ENCODE measurements at regions not wholly inside any gene's neighbourhood (a gene's known extent, or its start where the extent isn't known, plus 50 kb on each side); places are given as distances from the start of the nearest gene placed in this dataset.

- DNase-seq (no peak), ATAC-seq (no peak)
- Histone ChIP-seq H3K9me3 (no peaks in the 10 kb centered on the region), H3K4me1 (no peaks in the 10 kb centered on the region), H3K27me3 (no peaks in the 10 kb centered on the region), H3K4me3 (no peak overlapping the region), H3K27ac (no peak overlapping the region), H3K36me3 (replicated peaks in 1 of 2; ENCODE audit: insufficient read depth in 1 of 2, low read depth in 2 of 2) (no peaks in the 10 kb centered on the region)
- TF ChIP-seq, protein P1, sequence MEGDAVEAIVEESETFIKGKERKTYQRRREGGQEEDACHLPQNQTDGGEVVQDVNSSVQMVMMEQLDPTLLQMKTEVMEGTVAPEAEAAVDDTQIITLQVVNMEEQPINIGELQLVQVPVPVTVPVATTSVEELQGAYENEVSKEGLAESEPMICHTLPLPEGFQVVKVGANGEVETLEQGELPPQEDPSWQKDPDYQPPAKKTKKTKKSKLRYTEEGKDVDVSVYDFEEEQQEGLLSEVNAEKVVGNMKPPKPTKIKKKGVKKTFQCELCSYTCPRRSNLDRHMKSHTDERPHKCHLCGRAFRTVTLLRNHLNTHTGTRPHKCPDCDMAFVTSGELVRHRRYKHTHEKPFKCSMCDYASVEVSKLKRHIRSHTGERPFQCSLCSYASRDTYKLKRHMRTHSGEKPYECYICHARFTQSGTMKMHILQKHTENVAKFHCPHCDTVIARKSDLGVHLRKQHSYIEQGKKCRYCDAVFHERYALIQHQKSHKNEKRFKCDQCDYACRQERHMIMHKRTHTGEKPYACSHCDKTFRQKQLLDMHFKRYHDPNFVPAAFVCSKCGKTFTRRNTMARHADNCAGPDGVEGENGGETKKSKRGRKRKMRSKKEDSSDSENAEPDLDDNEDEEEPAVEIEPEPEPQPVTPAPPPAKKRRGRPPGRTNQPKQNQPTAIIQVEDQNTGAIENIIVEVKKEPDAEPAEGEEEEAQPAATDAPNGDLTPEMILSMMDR (IDR thresholded peaks at IDR 0.05), result no peak
- no peak for TF ChIP-seq POLR2A (IDR thresholded peaks at IDR 0.05)
- 54 to 65% methylated on average over 2 of the region's 2 CpGs for WGBS, 2 donors
- intact Hi-C loops (cut with DNase I), result no loop called here
Measured at GRCh38 chr9:7862170-7862569, 62.6 kb upstream of the DMAC1 start.

DNA sequence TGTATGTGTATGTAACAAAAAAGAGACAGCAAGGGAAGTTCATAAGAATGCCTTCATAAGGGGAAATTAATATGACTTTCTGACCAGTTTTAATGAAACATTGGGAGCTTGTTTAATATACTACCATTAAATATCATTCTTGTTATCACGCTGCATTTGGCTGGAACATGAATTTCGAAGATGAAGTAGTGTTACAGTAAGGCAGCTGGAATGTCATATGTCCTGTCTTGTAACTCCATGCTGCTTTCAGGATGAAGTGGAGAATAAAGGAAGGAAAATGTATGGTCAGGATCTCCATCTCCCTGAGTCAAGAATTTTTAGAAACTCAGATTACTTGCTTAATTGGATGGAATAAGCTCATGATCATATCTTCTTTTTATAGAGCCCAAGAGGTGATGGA lies 61.5 kb upstream of the DMAC1 start:
- no peak for TF ChIP-seq POLR2A (IDR thresholded peaks at IDR 0.05)
- TF ChIP-seq, protein P1 (IDR thresholded peaks at IDR 0.05), result no peak
- H3K4me3 ChIP-seq, result no peak overlapping the region
- no peaks in the 10 kb centered on the region for H3K36me3 ChIP-seq (replicated peaks in 1 of 2; ENCODE audit: insufficient read depth in 1 of 2, low read depth in 2 of 2)
- 70 to 72% methylated on average over 2 of the region's 2 CpGs for WGBS, 2 donors
- H3K27ac ChIP-seq, result no peak overlapping the region
- H3K27me3 ChIP-seq, result no peaks in the 10 kb centered on the region
- DNase-seq (no peak), ATAC-seq (no peak)
- intact Hi-C loops (cut with DNase I), result no loop called here
- H3K4me1 ChIP-seq, result no peaks in the 10 kb centered on the region
- H3K9me3 ChIP-seq, result no peaks in the 10 kb centered on the region

DNA sequence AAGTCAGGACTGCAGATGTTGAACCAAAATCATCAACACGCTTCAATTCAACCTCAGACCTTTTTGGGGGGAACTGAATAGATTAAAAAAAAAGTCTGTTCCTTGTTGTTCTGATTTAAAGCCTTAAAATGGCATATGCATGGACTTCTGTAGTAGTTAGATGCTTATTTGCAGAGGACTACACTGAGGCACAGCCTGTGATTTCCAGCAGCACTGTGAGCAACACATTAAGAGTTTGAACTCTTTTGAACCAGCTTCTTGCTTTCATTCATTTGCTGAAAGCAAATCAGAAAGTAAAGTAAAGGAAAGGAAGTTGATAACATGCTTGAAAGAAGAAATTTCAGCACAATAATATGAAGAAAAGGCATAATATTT lies 60.7 kb upstream of the DMAC1 start:
- H3K27me3 ChIP-seq, result no peaks in the 10 kb centered on the region
- intact Hi-C loops (cut with DNase I), result no loop called here
- H3K4me1 ChIP-seq, result no peaks in the 10 kb centered on the region
- H3K36me3 ChIP-seq (replicated peaks in 1 of 2; ENCODE audit: insufficient read depth in 1 of 2, low read depth in 2 of 2), result no peaks in the 10 kb centered on the region
- TF ChIP-seq POLR2A (IDR thresholded peaks at IDR 0.05), result no peak
- TF ChIP-seq, protein P1 (IDR thresholded peaks at IDR 0.05), result no peak
- no peak overlapping the region for H3K4me3 ChIP-seq
- ATAC-seq (no peak), DNase-seq (no peak)
- no peaks in the 10 kb centered on the region for H3K9me3 ChIP-seq
- no peak overlapping the region for H3K27ac ChIP-seq
- 54 to 62% methylated on average over 1 of the region's 1 CpG for WGBS, 2 donors

DNA sequence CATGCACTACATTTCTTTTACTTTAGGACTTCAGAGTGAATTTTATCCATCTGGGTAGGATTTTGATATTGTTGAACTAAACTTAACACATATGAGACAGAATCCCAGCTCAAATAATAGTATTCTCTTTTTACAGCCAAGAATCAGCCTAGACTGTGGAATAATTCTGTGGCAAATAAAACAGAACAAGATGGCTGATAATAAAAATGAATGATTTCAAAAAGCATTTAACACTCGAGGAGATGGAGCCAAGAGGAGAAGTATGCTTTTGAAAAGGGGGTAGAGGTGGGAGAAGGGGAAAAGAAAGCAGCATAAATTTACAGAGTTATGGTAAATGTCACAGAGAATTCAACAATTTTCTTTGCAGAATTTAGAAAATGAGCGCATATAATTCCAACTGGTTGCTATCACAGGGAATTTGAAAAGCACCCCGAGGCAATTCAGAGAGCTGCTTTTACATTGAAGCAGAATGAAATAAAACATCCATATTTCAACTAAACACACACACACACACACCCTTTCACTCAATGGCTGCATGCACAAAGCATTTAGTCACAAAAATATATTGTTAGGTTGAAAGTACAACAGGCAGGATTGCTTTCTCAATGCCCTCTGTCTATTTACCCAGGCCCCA lies 60.2 kb upstream of the DMAC1 start:
- ATAC-seq (no peak), DNase-seq (no peak)
- no peaks in the 10 kb centered on the region for H3K4me1 ChIP-seq
- no peaks in the 10 kb centered on the region for H3K36me3 ChIP-seq (replicated peaks in 1 of 2; ENCODE audit: insufficient read depth in 1 of 2, low read depth in 2 of 2)
- H3K27me3 ChIP-seq, result no peaks in the 10 kb centered on the region
- no peaks in the 10 kb centered on the region for H3K9me3 ChIP-seq
- no peak overlapping the region for H3K4me3 ChIP-seq
- intact Hi-C loops (cut with DNase I), result no loop called here
- no peak for TF ChIP-seq POLR2A (IDR thresholded peaks at IDR 0.05)
- TF ChIP-seq, protein P1 (IDR thresholded peaks at IDR 0.05), result no peak
- 60 to 65% methylated on average over 3 of the region's 3 CpGs for WGBS, 2 donors
- no peak overlapping the region for H3K27ac ChIP-seq

- Histone ChIP-seq H3K9me3 (no peaks in the 10 kb centered on the region), H3K27ac (no peak overlapping the region), H3K27me3 (no peaks in the 10 kb centered on the region), H3K4me1 (no peaks in the 10 kb centered on the region), H3K36me3 (replicated peaks in 1 of 2; ENCODE audit: insufficient read depth in 1 of 2, low read depth in 2 of 2) (no peaks in the 10 kb centered on the region), H3K4me3 (no peak overlapping the region)
- DNase-seq, result no peak
- ATAC-seq, result no peak
- no peak for TF ChIP-seq POLR2A (IDR thresholded peaks at IDR 0.05)
- TF ChIP-seq, protein P1 (IDR thresholded peaks at IDR 0.05), result no peak
- WGBS, 2 donors, result 50 to 55% methylated on average over 2 of the region's 2 CpGs
- intact Hi-C loops (cut with DNase I), result no loop called here
Measured at GRCh38 chr9:7858166-7858565, 58.6 kb upstream of the DMAC1 start.

Data from body of pancreas (tissue), 4 donors.